ENCODE measurements at regions not wholly inside any gene's neighbourhood (a gene's known extent, or its start where the extent isn't known, plus 50 kb on each side); places are given as distances from the start of the nearest gene placed in this dataset.

DNA sequence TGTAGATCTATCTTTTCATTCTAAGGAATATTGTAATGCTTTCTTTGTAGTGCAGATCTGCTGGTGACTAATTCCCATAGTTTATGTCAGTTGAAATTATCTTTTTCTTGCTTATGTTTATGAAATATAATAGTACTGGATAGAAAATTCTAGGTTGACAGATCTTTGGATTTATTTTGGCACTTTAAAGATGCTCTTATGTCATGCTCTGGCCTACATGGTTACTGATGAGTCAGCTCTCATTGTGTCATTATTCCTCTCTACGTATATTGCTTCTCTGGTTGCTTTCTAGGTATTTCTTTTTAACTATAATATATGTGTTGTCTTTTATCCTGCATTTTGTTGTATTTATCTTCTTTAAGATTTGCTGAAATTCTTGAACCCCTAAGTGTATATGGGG, 955.5 kb upstream of the CHORDC1 start:
- no peak overlapping the region for H2AFZ ChIP-seq
- DNase-seq (ENCODE audit: low spot score): no peak
- no peak overlapping the region for H3K4me2 ChIP-seq
- no peaks in the 10 kb centered on the region for H3K36me3 ChIP-seq (replicated peaks; ENCODE audit: insufficient read depth, low read depth)
- 79% methylated on average over 1 of the region's 1 CpG for WGBS (ENCODE audit: low lambda C conversion rate, missing lambda C conversion rate)
- H3K79me2 ChIP-seq: no peaks in the 10 kb centered on the region
- TF ChIP-seq, protein P1, sequence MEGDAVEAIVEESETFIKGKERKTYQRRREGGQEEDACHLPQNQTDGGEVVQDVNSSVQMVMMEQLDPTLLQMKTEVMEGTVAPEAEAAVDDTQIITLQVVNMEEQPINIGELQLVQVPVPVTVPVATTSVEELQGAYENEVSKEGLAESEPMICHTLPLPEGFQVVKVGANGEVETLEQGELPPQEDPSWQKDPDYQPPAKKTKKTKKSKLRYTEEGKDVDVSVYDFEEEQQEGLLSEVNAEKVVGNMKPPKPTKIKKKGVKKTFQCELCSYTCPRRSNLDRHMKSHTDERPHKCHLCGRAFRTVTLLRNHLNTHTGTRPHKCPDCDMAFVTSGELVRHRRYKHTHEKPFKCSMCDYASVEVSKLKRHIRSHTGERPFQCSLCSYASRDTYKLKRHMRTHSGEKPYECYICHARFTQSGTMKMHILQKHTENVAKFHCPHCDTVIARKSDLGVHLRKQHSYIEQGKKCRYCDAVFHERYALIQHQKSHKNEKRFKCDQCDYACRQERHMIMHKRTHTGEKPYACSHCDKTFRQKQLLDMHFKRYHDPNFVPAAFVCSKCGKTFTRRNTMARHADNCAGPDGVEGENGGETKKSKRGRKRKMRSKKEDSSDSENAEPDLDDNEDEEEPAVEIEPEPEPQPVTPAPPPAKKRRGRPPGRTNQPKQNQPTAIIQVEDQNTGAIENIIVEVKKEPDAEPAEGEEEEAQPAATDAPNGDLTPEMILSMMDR (IDR thresholded peaks at IDR 0.05; ENCODE audit: poor library complexity): no peak
- TF ChIP-seq EZH2phosphoT487 (IDR thresholded peaks at IDR 0.05; ENCODE audit: low read depth, severe bottlenecking, unreplicated experiment) (no peak), EZH2 (IDR thresholded peaks at IDR 0.05; ENCODE audit: borderline replicate concordance) (no peak)
- no peak overlapping the region for H3K27ac ChIP-seq
- no peaks in the 10 kb centered on the region for H4K20me1 ChIP-seq (ENCODE audit: insufficient read depth, poor library complexity, severe bottlenecking)
- H3K4me1 ChIP-seq (ENCODE audit: insufficient read depth): no peaks in the 10 kb centered on the region
- H3K4me3 ChIP-seq: no peak overlapping the region
- H3K9me2 ChIP-seq (replicated peaks; ENCODE audit: insufficient read depth): no peaks in the 10 kb centered on the region
- H3K9me3 ChIP-seq (ENCODE audit: low read depth): no peaks in the 10 kb centered on the region
- no peaks in the 10 kb centered on the region for H3K27me3 ChIP-seq

DNA sequence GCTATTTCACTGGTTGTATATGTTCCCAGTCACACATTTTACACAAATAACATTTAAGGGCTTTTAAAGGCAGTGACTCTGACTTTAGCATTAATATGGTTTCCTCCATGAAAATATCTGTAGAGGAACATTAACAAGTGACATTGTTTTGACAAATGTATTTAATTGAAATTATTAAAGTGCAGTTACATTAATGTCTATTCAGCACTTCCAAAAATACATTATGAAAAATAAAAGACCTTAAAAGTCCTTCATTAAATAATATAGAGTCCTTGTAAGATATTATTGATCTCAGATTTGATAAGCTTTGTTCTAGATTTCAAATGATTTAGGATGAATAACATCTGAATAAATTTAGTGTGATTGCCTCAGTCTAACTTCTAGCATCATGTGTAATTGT, 951.9 kb upstream of the CHORDC1 start:
- DNase-seq (ENCODE audit: low spot score): no peak
- H3K9me3 ChIP-seq (ENCODE audit: low read depth): no peaks in the 10 kb centered on the region

DNA sequence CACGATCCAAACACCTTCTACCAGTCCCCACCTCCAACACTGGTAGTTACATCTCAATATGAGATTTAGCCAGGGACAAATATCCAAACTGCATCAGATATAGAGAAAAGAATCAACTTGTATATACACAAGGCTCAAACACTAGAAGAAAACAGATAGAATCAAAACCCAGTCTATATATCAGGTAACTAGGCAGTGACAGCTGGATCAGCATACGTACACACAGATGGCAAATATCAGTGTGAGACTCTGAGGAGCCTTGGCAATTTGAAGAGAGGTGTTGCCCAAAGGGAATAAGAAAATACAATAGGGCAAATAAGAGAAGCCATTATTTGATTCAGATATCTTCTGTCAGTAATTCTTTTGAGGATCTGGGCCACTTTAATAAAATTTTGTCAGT, 951.3 kb upstream of the CHORDC1 start:
- Histone ChIP-seq H3K27me3 (no peaks in the 10 kb centered on the region), H3K4me3 (no peak overlapping the region), H4K20me1 (ENCODE audit: insufficient read depth, poor library complexity, severe bottlenecking) (no peaks in the 10 kb centered on the region), H3K4me2 (no peak overlapping the region), H3K9me2 (replicated peaks; ENCODE audit: insufficient read depth) (no peaks in the 10 kb centered on the region), H3K4me1 (ENCODE audit: insufficient read depth) (no peaks in the 10 kb centered on the region), H3K27ac (no peak overlapping the region), H2AFZ (no peak overlapping the region), H3K36me3 (replicated peaks; ENCODE audit: insufficient read depth, low read depth) (no peaks in the 10 kb centered on the region), H3K79me2 (no peaks in the 10 kb centered on the region), H3K9me3 (ENCODE audit: low read depth) (no peaks in the 10 kb centered on the region)
- 79% methylated on average over 2 of the region's 2 CpGs for WGBS (ENCODE audit: low lambda C conversion rate, missing lambda C conversion rate)
- no peak for DNase-seq (ENCODE audit: low spot score)
- TF ChIP-seq EZH2phosphoT487 (IDR thresholded peaks at IDR 0.05; ENCODE audit: low read depth, severe bottlenecking, unreplicated experiment) (no peak), EZH2 (IDR thresholded peaks at IDR 0.05; ENCODE audit: borderline replicate concordance) (no peak)
- TF ChIP-seq, protein P1 (IDR thresholded peaks at IDR 0.05; ENCODE audit: poor library complexity): no peak

More for the DNA sequence above, 951.9 kb upstream of the CHORDC1 start:
- Histone ChIP-seq H2AFZ (no peak overlapping the region), H4K20me1 (ENCODE audit: insufficient read depth, poor library complexity, severe bottlenecking) (no peaks in the 10 kb centered on the region), H3K4me3 (no peak overlapping the region), H3K4me2 (no peak overlapping the region), H3K9me2 (replicated peaks; ENCODE audit: insufficient read depth) (no peaks in the 10 kb centered on the region), H3K79me2 (no peaks in the 10 kb centered on the region), H3K27ac (no peak overlapping the region), H3K36me3 (replicated peaks; ENCODE audit: insufficient read depth, low read depth) (no peaks in the 10 kb centered on the region), H3K4me1 (ENCODE audit: insufficient read depth) (no peaks in the 10 kb centered on the region), H3K27me3 (no peaks in the 10 kb centered on the region)
- TF ChIP-seq, protein P1 (IDR thresholded peaks at IDR 0.05; ENCODE audit: poor library complexity): no peak
- TF ChIP-seq EZH2 (IDR thresholded peaks at IDR 0.05; ENCODE audit: borderline replicate concordance): no peak
- no peak for TF ChIP-seq EZH2phosphoT487 (IDR thresholded peaks at IDR 0.05; ENCODE audit: low read depth, severe bottlenecking, unreplicated experiment)

DNA sequence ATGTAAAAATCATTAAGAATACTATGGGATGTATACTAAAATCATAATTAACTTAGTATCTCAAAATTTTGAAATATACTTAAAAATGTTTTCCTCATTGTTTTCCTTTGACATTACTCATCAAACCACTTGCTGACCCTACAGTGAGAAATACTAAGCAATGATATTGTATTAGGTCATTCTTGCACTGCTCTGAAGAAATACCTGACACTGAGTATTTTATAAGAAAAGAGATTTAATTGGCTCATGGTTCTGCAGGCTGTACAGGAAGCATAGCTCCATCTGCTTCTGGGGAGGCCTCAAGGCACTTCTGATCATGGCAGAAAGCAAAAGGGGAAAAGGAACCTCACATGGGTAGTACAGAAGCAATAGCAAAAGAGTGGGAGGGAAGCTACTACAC, 950.9 kb upstream of the CHORDC1 start:
- H3K79me2 ChIP-seq: no peaks in the 10 kb centered on the region
- no peak overlapping the region for H2AFZ ChIP-seq
- H3K9me2 ChIP-seq (replicated peaks; ENCODE audit: insufficient read depth): no peaks in the 10 kb centered on the region
- H3K9me3 ChIP-seq (ENCODE audit: low read depth): no peaks in the 10 kb centered on the region
- no peaks in the 10 kb centered on the region for H3K27me3 ChIP-seq
- no peak overlapping the region for H3K27ac ChIP-seq
- TF ChIP-seq, protein P1 (IDR thresholded peaks at IDR 0.05; ENCODE audit: poor library complexity): no peak
- TF ChIP-seq EZH2 (IDR thresholded peaks at IDR 0.05; ENCODE audit: borderline replicate concordance): no peak
- TF ChIP-seq EZH2phosphoT487 (IDR thresholded peaks at IDR 0.05; ENCODE audit: low read depth, severe bottlenecking, unreplicated experiment): no peak
- no peaks in the 10 kb centered on the region for H3K36me3 ChIP-seq (replicated peaks; ENCODE audit: insufficient read depth, low read depth)
- H3K4me3 ChIP-seq: no peak overlapping the region
- no peaks in the 10 kb centered on the region for H4K20me1 ChIP-seq (ENCODE audit: insufficient read depth, poor library complexity, severe bottlenecking)
- no peak for DNase-seq (ENCODE audit: low spot score)
- no peaks in the 10 kb centered on the region for H3K4me1 ChIP-seq (ENCODE audit: insufficient read depth)
- H3K4me2 ChIP-seq: no peak overlapping the region

Measured in hepatocyte (in vitro differentiated cells).